Kidney epithelial cell (primary cell): ENCODE measurements at regions not wholly inside any gene's neighbourhood (a gene's known extent, or its start where the extent isn't known, plus 50 kb on each side); places are given as distances from the start of the nearest gene placed in this dataset.
A peak's percentile ranks its signal among the peaks of the same experiment; 100 is the strongest.

Experiments
- DNase-seq: peaks from one replicate; pipeline ENCODE4 v3.0.0-alpha.2; 2010; ENCODE audit warnings: low read depth
- H3K27me3 ChIP-seq: 2 replicates; pipeline ENCODE4 v1.6.0; 2011; ENCODE audit warnings: low read length; ENCODE audit not compliant: control insufficient read depth, insufficient read depth
- H3K36me3 ChIP-seq: 2 replicates; pipeline ENCODE4 v1.5.1; 2011; ENCODE audit warnings: low read length; ENCODE audit not compliant: control insufficient read depth, insufficient read depth
- H3K4me3 ChIP-seq: 2 replicates; pipeline ENCODE4 v1.5.1; 2011; ENCODE audit warnings: low read depth, mild to moderate bottlenecking, control low read depth, low read length
- CTCF ChIP-seq: IDR thresholded peaks from 2 replicates; pipeline ENCODE4 v1.5.1; 2011; ENCODE audit warnings: mild to moderate bottlenecking, moderate library complexity, low read length, control low read depth, inconsistent platforms; ENCODE audit not compliant: insufficient read depth, poor library complexity, severe bottlenecking

- no peak for TF ChIP-seq CTCF
- no peak for DNase-seq
- no peak overlapping the region for H3K4me3 ChIP-seq
- no peaks in the 10 kb centered on the region for H3K27me3 ChIP-seq
- no peaks in the 10 kb centered on the region for H3K36me3 ChIP-seq
Measured at GRCh38 chr17:69872675-69873262, 202.3 kb upstream of the KCNJ16 start.

- H3K4me3 ChIP-seq = no peak overlapping the region
- no peak for TF ChIP-seq CTCF
- DNase-seq = peak; percentile 14
- H3K36me3 ChIP-seq = no peaks in the 10 kb centered on the region
- no peaks in the 10 kb centered on the region for H3K27me3 ChIP-seq
Measured at GRCh38 chr17:69874175-69874670, 200.8 kb upstream of the KCNJ16 start.

GRCh38 chr17:69876757-69877156, 198.3 kb upstream of the KCNJ16 start:
- Histone ChIP-seq H3K4me3 (no peak overlapping the region), H3K27me3 (no peaks in the 10 kb centered on the region), H3K36me3 (no peaks in the 10 kb centered on the region)
- no peak for DNase-seq
- no peak for TF ChIP-seq CTCF

GRCh38 chr17:69878661-69879060, 196.4 kb upstream of the KCNJ16 start:
- DNase-seq = no peak
- H3K36me3 ChIP-seq = no peaks in the 10 kb centered on the region
- H3K4me3 ChIP-seq = no peak overlapping the region
- no peak for TF ChIP-seq CTCF
- H3K27me3 ChIP-seq = no peaks in the 10 kb centered on the region

GRCh38 chr17:69879576-69879975, 195.4 kb upstream of the KCNJ16 start:
- DNase-seq = no peak
- Histone ChIP-seq H3K27me3 (no peaks in the 10 kb centered on the region), H3K36me3 (no peaks in the 10 kb centered on the region), H3K4me3 (no peak overlapping the region)
- TF ChIP-seq CTCF = no peak

GRCh38 chr17:69880591-69881112, 194.4 kb upstream of the KCNJ16 start:
- Histone ChIP-seq H3K4me3 (no peak overlapping the region), H3K36me3 (no peaks in the 10 kb centered on the region), H3K27me3 (no peaks in the 10 kb centered on the region)
- DNase-seq = no peak
- TF ChIP-seq CTCF = no peak
